Left lung (tissue), 4 donors: ENCODE measurements at regions not wholly inside any gene's neighbourhood (a gene's known extent, or its start where the extent isn't known, plus 50 kb on each side); places are given as distances from the start of the nearest gene placed in this dataset.
"Not testable (repeated sequence)": the region's sequence is repeated elsewhere in the genome, so short reads cannot be mapped to it uniquely, and the experiment has no call there.

ENCODE experiments used
- ATAC-seq: fragments of 200-7000 bp; cut with Tn5 transposase; one replicate; pipeline ENCODE4 v1.9.1; 2020; ENCODE audit warnings: moderate library complexity
- DNase-seq, 4 donors: peaks; one replicate each; pipeline ENCODE4 v3.0.0-alpha.2; 2013 to 2020
- H3K27ac ChIP-seq, 2 donors: fragments of 200-600 bp; sonication (generic) in 1 of 2; one replicate each; pipeline versions ENCODE4 v1.5.0 to v1.8.0; 2020 to 2021
- H3K27me3 ChIP-seq, 2 donors: fragments of 200-600 bp; sonication (generic) in 1 of 2; one replicate each; pipeline versions ENCODE4 v1.5.0 to v1.8.0; 2020 to 2021
- H3K36me3 ChIP-seq, 2 donors: fragments of 200-600 bp; sonication (generic) in 1 of 2; one replicate each; pipeline versions ENCODE4 v1.5.0 to v1.8.0; 2020 to 2021
- H3K4me1 ChIP-seq, 2 donors: fragments of 200-600 bp; one replicate each; pipeline ENCODE4 v1.8.0; 2021
- H3K4me3 ChIP-seq, 2 donors: fragments of 200-600 bp; sonication (generic) in 1 of 2; one replicate each; pipeline versions ENCODE4 v1.5.0 to v1.8.0; 2020 to 2021; ENCODE audit warnings: mild to moderate bottlenecking in 1 of 2
- H3K9me3 ChIP-seq, 2 donors: fragments of 200-600 bp; sonication (generic) in 1 of 2; one replicate each; pipeline versions ENCODE4 v1.5.0 to v1.8.0; 2020 to 2021
- intact Hi-C, 2 donors: fragments of 100-400 bp; cut with DNase I; formaldehyde crosslinking; loops; one replicate each; pipeline versions ENCODE4 v1.11.2 to v1.14.2; 2022
- TF ChIP-seq, protein P1 (sequence below), 2 donors: fragments of 200-600 bp; sonication (generic) in 1 of 2; IDR thresholded peaks; one replicate each; pipeline versions ENCODE4 v1.5.0 to v1.8.0; 2021; ENCODE audit warnings: antibody characterized with exemption in 2 of 2
- donor health status: DM: no; HTN: yes; CAD: no.
- donor health status: DM: no; HTN: no; CAD: no.

DNA sequence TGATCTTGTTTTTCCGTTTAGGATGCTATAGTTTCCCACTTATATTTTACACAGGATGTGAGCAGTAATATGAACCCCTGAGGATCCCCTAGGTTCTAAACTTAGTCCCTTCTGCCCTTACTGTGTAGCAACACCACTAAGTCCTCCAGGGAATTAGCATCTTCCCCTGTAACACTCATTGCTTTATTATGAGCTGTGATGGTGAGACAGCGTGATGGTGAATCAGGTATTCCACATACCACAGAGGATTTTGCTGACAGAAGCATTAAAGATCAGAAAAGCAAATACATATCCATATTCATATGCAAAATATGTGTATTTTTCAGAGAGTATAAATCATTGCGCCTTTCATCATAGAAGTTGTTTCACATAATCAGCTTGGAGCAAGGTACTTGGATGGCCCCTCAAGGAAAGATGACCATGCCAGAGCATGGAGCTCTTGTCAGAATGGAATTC is 317.0 kb downstream of the ICE1 start:
- no peak for ATAC-seq
- intact Hi-C loops: no loop called here
- no peaks in the 10 kb centered on the region for H3K4me1 ChIP-seq
- TF ChIP-seq, protein P1, sequence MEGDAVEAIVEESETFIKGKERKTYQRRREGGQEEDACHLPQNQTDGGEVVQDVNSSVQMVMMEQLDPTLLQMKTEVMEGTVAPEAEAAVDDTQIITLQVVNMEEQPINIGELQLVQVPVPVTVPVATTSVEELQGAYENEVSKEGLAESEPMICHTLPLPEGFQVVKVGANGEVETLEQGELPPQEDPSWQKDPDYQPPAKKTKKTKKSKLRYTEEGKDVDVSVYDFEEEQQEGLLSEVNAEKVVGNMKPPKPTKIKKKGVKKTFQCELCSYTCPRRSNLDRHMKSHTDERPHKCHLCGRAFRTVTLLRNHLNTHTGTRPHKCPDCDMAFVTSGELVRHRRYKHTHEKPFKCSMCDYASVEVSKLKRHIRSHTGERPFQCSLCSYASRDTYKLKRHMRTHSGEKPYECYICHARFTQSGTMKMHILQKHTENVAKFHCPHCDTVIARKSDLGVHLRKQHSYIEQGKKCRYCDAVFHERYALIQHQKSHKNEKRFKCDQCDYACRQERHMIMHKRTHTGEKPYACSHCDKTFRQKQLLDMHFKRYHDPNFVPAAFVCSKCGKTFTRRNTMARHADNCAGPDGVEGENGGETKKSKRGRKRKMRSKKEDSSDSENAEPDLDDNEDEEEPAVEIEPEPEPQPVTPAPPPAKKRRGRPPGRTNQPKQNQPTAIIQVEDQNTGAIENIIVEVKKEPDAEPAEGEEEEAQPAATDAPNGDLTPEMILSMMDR (IDR thresholded peaks at IDR 0.05): no peak
- DNase-seq: no peak
- H3K27ac ChIP-seq: no peak overlapping the region
- peaks cover 0 to 16% of the 10 kb centered on the region in 2 donors for H3K9me3 ChIP-seq
- no peak overlapping the region for H3K4me3 ChIP-seq
- no peaks in the 10 kb centered on the region for H3K36me3 ChIP-seq
- no peaks in the 10 kb centered on the region for H3K27me3 ChIP-seq

GRCh38 chr5:5738797-5739489 is 316.5 kb downstream of the ICE1 start:
- ATAC-seq (no peak), DNase-seq (no peak)
- Histone ChIP-seq H3K36me3 (no peaks in the 10 kb centered on the region), H3K4me1 (no peaks in the 10 kb centered on the region), H3K4me3 (no peak overlapping the region), H3K27ac (no peak overlapping the region), H3K27me3 (no peaks in the 10 kb centered on the region), H3K9me3 (peaks cover 0 to 11% of the 10 kb centered on the region in 2 donors)
- TF ChIP-seq, protein P1 (IDR thresholded peaks at IDR 0.05): no peak
- intact Hi-C loops: no loop called here

DNA sequence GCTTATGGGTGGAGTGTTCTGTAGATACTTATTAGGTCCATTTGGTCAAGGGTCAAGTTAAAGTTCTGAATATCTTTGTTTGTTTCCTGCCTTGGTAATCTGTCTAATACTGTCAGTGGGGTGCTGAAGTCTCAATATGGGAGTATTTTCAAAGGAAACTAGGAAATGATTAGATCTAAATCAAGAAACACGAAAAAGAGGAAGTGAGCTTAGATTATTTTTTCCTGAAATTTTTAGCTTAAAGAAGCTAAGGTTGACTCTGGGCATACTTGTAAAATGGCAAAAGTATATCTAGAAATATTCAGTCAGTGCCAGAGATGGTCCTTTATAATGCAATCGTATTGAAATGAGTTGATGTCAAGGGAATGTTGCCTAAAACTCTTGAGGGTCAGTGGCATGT is 313.5 kb downstream of the ICE1 start:
- Histone ChIP-seq H3K27ac (no peak overlapping the region), H3K27me3 (no peaks in the 10 kb centered on the region), H3K36me3 (no peaks in the 10 kb centered on the region), H3K4me1 (no peaks in the 10 kb centered on the region), H3K9me3 (no peaks in the 10 kb centered on the region), H3K4me3 (no peak overlapping the region)
- DNase-seq: no peak
- intact Hi-C loops: no loop called here
- TF ChIP-seq, protein P1 (IDR thresholded peaks at IDR 0.05): no peak
- no peak for ATAC-seq

DNA sequence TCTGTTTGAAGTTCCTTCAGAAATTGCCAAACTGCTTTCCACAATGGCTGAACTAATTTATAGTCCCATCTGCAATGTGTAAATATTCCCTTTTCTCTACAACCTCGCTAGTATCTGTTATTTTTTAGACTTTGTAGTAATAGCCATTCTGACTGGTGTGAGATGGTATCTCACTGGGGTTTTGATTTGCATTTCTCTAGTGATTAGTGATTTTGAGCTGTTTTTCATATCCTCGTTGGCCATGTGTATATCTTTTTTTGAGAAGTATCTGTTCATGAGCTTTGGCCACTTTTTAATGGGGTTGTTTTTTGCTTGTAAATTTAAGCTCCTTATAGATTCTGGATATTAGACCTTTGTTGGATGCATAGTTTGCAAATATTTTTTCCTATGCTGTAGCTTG is 310.6 kb downstream of the ICE1 start:
- intact Hi-C loops, H3K36me3 ChIP-seq, H3K9me3 ChIP-seq, H3K4me1 ChIP-seq, H3K4me3 ChIP-seq, DNase-seq, H3K27ac ChIP-seq, H3K27me3 ChIP-seq, ATAC-seq: not testable (repeated sequence)

GRCh38 chr5:5726401-5726800 is 303.9 kb downstream of the ICE1 start:
- TF ChIP-seq, protein P1 (IDR thresholded peaks at IDR 0.05): no peak
- DNase-seq (no peak), ATAC-seq (no peak)
- Histone ChIP-seq H3K4me3 (no peak overlapping the region), H3K27me3 (no peaks in the 10 kb centered on the region), H3K27ac (no peak overlapping the region), H3K4me1 (no peaks in the 10 kb centered on the region), H3K9me3 (no peaks in the 10 kb centered on the region), H3K36me3 (no peaks in the 10 kb centered on the region)
- intact Hi-C loops: no loop called here

DNA sequence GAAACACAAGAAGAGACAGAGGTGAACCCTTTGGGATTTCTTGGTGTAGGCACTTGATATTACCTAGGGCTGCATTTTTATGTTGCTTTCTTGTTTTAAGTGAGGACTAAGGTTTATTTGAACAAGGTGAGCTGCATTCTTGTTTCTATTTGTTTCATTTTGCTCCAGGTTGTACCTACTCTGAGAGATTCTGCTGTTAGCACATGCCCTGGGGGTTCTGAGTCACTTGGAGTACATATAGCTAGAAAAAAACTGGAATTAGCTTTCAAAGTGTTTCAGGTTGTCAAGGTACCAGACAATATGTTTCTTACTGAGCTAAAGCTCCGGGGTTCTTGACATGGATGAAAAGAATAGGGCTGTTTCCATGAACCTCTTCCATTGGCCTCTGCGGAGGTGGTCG is 299.4 kb downstream of the ICE1 start:
- ATAC-seq: no peak
- H3K27me3 ChIP-seq: no peaks in the 10 kb centered on the region
- no peaks in the 10 kb centered on the region for H3K36me3 ChIP-seq
- intact Hi-C loops: no loop called here
- no peaks in the 10 kb centered on the region for H3K4me1 ChIP-seq
- H3K9me3 ChIP-seq: no peaks in the 10 kb centered on the region
- H3K27ac ChIP-seq: no peak overlapping the region
- H3K4me3 ChIP-seq: no peak overlapping the region
- TF ChIP-seq, protein P1 (IDR thresholded peaks at IDR 0.05): no peak
- no peak for DNase-seq
